ACHN (cell line): ENCODE measurements at regions not wholly inside any gene's neighbourhood (a gene's known extent, or its start where the extent isn't known, plus 50 kb on each side); places are given as distances from the start of the nearest gene placed in this dataset.
"Not testable (repeated sequence)": the region's sequence is repeated elsewhere in the genome, so short reads cannot be mapped to it uniquely, and the experiment has no call there.

Experiments
- DNase-seq: peaks from one replicate; pipeline ENCODE4 v3.0.0-alpha.2; 2015
- in situ Hi-C: cut with HindIII; loops from 2 replicates; pipeline ENCODE4 v1.10.0; 2017; ENCODE audit warnings: low sequenced_read_pairs, low pct_ligation_motif_present, low pct_unique_long_range_greater_than_20kb

GRCh38 chr15:70602834-70603560, 160.4 kb downstream of the UACA start:
- in situ Hi-C loops, result no loop called here
- no peak for DNase-seq

GRCh38 chr15:70602281-70602680, 161.1 kb downstream of the UACA start:
- in situ Hi-C loops, result no loop called here
- no peak for DNase-seq

DNA sequence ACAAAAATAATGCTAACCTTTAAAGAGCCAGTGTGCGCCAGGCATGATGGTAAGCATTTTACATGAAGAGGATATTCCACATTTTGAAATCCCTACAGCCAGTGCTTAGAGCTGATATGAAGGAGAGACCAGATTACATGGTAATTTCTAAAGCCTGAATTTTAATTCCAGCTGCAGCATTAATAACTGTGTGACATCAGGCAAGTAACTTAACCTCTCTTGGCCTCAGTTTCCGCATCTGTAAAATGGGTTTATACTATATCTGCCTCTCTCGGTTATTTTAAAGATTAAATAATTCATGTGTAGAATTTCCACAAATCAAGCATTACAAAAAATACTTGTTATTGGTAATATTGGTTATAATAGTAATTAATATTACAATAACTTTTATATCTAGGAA, 165.4 kb downstream of the UACA start:
- no peak for DNase-seq
- in situ Hi-C loops, result no loop called here

- peak; percentile 23 for DNase-seq
- in situ Hi-C loops, result no loop called here
These were observed 166.2 kb downstream of the UACA start for GRCh38 chr15:70597056-70597603.

GRCh38 chr15:70596354-70597055, 166.9 kb downstream of the UACA start:
- peak; percentile 81 for DNase-seq
- in situ Hi-C loops, result no loop called here

GRCh38 chr15:70593795-70594194, 169.6 kb downstream of the UACA start:
- in situ Hi-C loops, result no loop called here
- DNase-seq, result no peak

DNA sequence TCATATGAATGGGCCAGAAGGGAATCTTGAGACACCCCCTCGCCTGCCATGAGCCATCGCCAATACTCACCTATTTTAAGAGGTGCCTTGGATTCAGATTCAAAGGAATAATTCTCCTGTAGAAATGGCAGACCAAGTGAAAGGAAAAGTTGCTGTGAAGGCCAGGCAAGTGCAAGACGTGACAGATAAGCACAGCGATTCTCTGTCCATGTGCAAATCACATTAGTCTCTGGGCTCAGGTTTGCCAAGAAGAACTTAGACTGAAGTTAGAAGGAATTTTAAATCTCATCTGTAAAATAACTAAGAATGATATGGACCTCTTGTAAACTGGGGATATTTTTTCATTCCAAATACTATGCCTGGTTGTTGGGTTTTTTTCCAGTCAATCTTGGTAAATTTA, 173.6 kb downstream of the UACA start:
- in situ Hi-C loops, result no loop called here
- no peak for DNase-seq

DNA sequence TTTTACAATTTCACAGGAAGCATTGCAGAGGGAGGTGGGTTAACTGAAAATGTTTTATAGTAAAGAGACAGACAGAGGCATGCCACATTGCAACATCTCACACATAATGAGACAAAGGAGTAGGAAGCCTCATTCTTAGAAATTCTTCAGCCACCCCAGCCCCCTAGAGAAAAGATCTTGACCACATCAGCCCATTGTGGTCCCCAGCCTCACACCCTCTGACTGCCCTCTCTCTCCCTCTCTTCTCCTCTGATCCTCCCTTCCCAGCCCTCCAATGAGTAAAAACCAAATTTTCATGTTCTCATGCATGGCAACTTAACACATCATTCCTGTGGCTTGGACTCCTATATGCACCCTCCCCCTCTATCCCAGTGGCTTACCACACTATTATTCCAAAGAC, 174.1 kb downstream of the UACA start:
- in situ Hi-C loops, result no loop called here
- DNase-seq, result no peak

DNA sequence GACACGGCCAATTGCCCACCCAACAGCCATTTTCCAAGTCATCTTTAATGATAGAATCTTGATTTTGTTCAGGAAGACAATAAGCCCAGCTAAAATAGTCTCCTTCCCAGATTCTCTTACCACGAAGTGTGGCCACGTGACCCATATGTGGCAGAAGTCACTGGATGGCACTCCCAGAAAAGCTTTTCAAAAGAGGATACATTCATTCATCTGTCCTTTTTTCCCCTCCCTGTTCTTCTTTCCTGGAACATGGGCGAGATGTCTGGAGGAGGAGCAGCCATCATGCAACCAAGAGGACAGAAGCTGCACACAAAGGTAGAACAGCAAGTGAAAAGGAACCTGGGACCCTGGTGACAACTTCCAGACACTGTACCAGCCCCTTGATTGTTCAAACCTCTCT, 174.7 kb downstream of the UACA start:
- DNase-seq, result no peak
- in situ Hi-C loops, result no loop called here

- in situ Hi-C loops, result no loop called here
- DNase-seq, result no peak
These were observed 175.3 kb downstream of the UACA start for GRCh38 chr15:70587896-70588567.

DNA sequence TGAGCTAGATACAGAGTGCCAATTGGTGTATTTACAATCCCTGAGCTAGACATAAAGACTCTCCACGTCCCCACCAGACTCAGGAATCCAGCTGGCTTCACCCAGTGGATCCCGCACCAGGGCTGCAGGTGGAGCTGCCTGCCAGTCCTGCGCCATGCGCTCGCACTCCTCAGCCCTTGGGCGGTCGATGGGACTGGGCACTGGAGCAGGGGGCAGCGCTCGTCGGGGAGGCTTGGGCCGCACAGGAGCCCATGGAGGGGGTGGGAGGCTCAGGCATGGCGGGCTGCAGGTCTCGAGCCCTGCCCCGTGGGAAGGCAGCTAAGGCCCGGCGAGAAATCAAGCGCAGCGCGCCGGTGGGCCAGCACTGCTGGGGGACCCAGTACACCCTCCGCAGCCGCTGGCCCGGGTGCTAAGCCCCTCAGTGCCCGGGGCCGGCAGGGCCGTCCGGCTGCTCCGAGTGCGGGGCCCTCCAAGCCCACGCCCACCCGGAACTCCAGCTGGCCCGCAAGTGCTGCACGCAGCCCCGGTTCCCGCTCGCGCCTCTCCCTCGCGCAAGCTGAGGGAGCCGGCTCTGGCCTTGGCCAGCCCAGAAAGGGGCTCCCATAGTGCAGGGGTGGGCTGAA, 176.2 kb downstream of the UACA start:
- in situ Hi-C loops, result not testable (repeated sequence)

DNA sequence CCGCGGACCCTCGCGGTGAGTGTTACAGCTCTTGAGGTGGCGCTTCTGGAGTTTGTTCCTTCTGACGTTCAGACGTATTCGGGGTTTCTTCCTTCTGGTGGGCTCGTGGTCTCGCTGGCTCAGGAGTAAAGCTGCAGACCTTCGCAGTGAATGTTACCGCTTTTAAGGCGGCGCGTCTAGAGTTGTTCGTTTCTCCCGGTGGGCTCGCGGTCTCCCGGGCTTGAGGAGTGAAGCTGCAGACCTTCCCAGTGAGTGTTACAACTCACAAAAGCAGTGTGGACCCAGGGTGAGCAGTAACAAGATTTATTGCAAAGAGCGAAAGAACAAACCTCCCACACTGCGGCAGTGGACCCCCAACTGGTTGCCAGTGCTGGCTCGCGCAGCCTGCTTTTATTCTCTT, 177.1 kb downstream of the UACA start:
- in situ Hi-C loops, result no loop called here

More for the DNA sequence above, 176.2 kb downstream of the UACA start:
- not testable (repeated sequence) for DNase-seq

DNA sequence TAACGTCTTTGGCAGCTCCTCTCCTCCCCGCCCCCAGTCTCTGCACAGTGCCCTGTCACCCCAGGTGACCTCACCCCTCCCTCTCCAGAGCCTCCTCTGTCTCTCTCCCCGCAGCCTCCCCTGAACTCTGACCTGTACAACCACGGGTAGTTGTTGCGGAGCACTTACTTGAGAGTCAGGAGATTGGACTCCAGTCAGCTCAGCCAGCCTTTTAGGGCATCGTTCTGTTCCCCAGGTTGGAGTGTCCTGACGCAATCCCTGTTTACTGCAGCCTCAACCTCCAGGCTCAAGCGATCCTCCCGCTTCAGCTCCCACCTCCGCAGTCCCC, 177.7 kb downstream of the UACA start:
- DNase-seq, result no peak
- in situ Hi-C loops, result no loop called here

More for the DNA sequence above, 177.1 kb downstream of the UACA start:
- DNase-seq, result no peak

DNA sequence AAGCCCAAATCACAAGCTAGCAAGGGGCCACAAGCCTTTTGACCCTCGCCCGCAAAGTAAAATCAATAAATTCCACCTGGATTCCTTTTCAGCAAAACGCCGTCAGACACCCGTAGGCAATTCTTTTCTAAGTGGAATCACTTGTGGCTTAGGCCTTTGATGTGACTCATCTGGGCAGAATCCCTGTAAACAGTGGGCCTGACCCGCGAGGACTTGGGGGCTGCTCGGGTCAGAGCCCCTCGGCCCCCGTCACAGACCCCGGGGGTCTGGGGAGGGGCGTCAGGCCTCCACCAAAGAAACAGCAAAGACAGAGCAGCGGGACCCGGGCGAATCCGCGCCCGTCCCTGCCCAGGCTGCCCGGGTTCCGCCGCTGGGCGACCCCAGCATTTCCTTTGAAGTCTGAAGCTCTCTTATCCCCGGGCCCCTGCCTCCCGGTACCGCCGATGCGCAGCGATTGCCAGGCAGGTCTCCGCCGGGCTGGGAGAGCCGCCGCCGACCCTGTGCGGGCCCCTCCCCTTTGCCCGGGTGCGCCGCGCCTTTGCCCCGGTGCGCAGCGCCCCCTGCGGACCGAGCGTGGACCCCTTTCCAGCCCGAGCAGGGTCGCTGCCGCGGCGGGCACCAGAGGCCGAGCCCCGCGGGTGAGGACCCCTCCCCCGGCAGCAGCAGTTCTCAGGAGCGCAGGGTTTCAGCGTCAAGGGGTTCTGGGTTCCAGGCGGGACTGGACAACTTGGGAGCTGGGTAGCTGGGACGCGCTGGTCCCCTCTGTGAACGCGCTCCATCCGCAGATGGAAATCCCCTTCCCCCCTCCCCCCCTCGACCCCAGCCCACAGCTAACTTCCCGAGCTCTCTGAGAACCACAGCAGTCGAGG, 178.3 kb downstream of the UACA start:
- DNase-seq, result peak; percentile 48
- in situ Hi-C loops, result no loop called here

GRCh38 chr15:70584441-70584837, 178.9 kb downstream of the UACA start:
- in situ Hi-C loops, result no loop called here
- DNase-seq, result no peak

GRCh38 chr15:70583006-70583405, 180.4 kb downstream of the UACA start:
- DNase-seq, result no peak
- in situ Hi-C loops, result no loop called here

- in situ Hi-C loops, result no loop called here
- no peak for DNase-seq
These were observed 181.0 kb downstream of the UACA start for GRCh38 chr15:70582143-70582945.
